Uterus (tissue), 3 donors: ENCODE measurements at regions not wholly inside any gene's neighbourhood (a gene's known extent, or its start where the extent isn't known, plus 50 kb on each side); places are given as distances from the start of the nearest gene placed in this dataset.

Experiments
- DNase-seq, 2 donors: peaks; one replicate each; pipeline ENCODE4 v3.0.0-alpha.2; 2019 to 2020
- H3K27ac ChIP-seq, 2 donors: fragments of 200-600 bp; sonication (generic); 1 replicate in 1 of 2; 2 replicates in 1 of 2; pipeline ENCODE4 v1.5.1; 2016 to 2018
- H3K27me3 ChIP-seq, 2 donors: fragments of 200-600 bp; sonication (generic); one replicate each; pipeline ENCODE4 v1.5.1; 2018 to 2019; ENCODE audit warnings: control low read depth in 1 of 2
- H3K36me3 ChIP-seq, 2 donors: fragments of 200-600 bp; sonication (generic); one replicate each; pipeline ENCODE4 v1.5.1; 2019; ENCODE audit warnings: control low read depth in 1 of 2
- H3K4me1 ChIP-seq, 2 donors: fragments of 200-600 bp; sonication (generic); one replicate each; pipeline ENCODE4 v1.5.1; 2018 to 2019; ENCODE audit warnings: control low read depth in 1 of 2
- H3K4me3 ChIP-seq, 2 donors: fragments of 200-600 bp; sonication (generic); 1 replicate in 1 of 2; 2 replicates in 1 of 2; pipeline ENCODE4 v1.5.1; 2018 to 2019; ENCODE audit warnings: mild to moderate bottlenecking in 1 of 2
- H3K9me3 ChIP-seq, 2 donors: fragments of 200-600 bp; sonication (generic); one replicate each; pipeline ENCODE4 v1.5.1; 2019; ENCODE audit warnings: control low read depth in 1 of 2
- POLR2A ChIP-seq, 2 donors: fragments of 450-650 bp; IDR thresholded peaks; one replicate each; pipeline ENCODE4 v1.6.1; 2016; ENCODE audit warnings: antibody characterized with exemption in 2 of 2, mild to moderate bottlenecking in 1 of 2, moderate library complexity in 1 of 2
- intact Hi-C: fragments of 100-400 bp; cut with DNase I; formaldehyde crosslinking; loops from one replicate; pipeline ENCODE4 v1.15.1; 2023; ENCODE audit warnings: low total_unique reads
- TF ChIP-seq, protein P1 (sequence below), 4 experiments: fragments of 200-600 bp in 2 of 4; fragments of 450-650 bp in 2 of 4; sonication (generic) in 2 of 4; IDR thresholded peaks; one replicate each; pipeline ENCODE4 v1.5.1; 2016 to 2019; ENCODE audit warnings: antibody characterized with exemption in 4 of 4, mild to moderate bottlenecking in 2 of 4, moderate library complexity in 1 of 4
- donor health status: DM: yes; HTN: yes; CAD: no.

GRCh38 chr3:153829606-153830170 lies 291.5 kb upstream of the ARHGEF26 start:
- intact Hi-C loops: no loop called here
- DNase-seq: no peak
- Histone ChIP-seq H3K4me1 (no peaks in the 10 kb centered on the region), H3K36me3 (no peaks in the 10 kb centered on the region), H3K9me3 (no peaks in the 10 kb centered on the region), H3K27me3 (no peaks in the 10 kb centered on the region), H3K4me3 (no peak overlapping the region), H3K27ac (no peak overlapping the region)
- TF ChIP-seq POLR2A (IDR thresholded peaks at IDR 0.05): no peak
- TF ChIP-seq, protein P1, sequence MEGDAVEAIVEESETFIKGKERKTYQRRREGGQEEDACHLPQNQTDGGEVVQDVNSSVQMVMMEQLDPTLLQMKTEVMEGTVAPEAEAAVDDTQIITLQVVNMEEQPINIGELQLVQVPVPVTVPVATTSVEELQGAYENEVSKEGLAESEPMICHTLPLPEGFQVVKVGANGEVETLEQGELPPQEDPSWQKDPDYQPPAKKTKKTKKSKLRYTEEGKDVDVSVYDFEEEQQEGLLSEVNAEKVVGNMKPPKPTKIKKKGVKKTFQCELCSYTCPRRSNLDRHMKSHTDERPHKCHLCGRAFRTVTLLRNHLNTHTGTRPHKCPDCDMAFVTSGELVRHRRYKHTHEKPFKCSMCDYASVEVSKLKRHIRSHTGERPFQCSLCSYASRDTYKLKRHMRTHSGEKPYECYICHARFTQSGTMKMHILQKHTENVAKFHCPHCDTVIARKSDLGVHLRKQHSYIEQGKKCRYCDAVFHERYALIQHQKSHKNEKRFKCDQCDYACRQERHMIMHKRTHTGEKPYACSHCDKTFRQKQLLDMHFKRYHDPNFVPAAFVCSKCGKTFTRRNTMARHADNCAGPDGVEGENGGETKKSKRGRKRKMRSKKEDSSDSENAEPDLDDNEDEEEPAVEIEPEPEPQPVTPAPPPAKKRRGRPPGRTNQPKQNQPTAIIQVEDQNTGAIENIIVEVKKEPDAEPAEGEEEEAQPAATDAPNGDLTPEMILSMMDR (IDR thresholded peaks at IDR 0.05): no peak

DNA sequence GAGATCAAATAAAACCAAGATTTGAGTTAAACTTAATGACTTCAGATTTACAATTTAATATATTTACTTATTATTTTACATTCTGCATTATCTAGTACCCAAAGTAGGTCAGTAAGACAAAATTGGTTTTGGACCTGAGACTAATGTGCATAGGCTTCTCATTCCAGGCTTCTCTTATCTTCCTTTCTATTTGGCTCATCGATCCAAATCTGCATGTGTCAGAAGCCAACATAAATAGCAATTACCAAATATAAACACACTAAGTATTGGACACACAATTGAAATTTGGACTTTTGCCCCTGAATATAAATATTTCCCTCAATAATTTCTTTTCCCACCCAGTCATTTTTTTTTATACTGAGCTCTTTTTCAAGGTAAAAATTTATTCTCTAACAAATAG lies 290.6 kb upstream of the ARHGEF26 start:
- no peak for TF ChIP-seq POLR2A (IDR thresholded peaks at IDR 0.05)
- TF ChIP-seq, protein P1 (IDR thresholded peaks at IDR 0.05): no peak
- Histone ChIP-seq H3K36me3 (no peaks in the 10 kb centered on the region), H3K4me3 (no peak overlapping the region), H3K4me1 (no peaks in the 10 kb centered on the region), H3K9me3 (no peaks in the 10 kb centered on the region), H3K27ac (no peak overlapping the region), H3K27me3 (no peaks in the 10 kb centered on the region)
- intact Hi-C loops: no loop called here
- no peak for DNase-seq

- H3K4me1 ChIP-seq: no peaks in the 10 kb centered on the region
- no peaks in the 10 kb centered on the region for H3K27me3 ChIP-seq
- H3K27ac ChIP-seq: no peak overlapping the region
- no peaks in the 10 kb centered on the region for H3K9me3 ChIP-seq
- H3K36me3 ChIP-seq: no peaks in the 10 kb centered on the region
- no peak for DNase-seq
- intact Hi-C loops: no loop called here
- H3K4me3 ChIP-seq: no peak overlapping the region
- no peak for TF ChIP-seq POLR2A (IDR thresholded peaks at IDR 0.05)
- TF ChIP-seq, protein P1 (IDR thresholded peaks at IDR 0.05): no peak
Observed at GRCh38 chr3:153835540-153835939, 285.6 kb upstream of the ARHGEF26 start.

- intact Hi-C loops: no loop called here
- H3K27ac ChIP-seq: no peak overlapping the region
- H3K4me3 ChIP-seq: no peak overlapping the region
- DNase-seq: no peak
- TF ChIP-seq, protein P1 (IDR thresholded peaks at IDR 0.05): no peak
- TF ChIP-seq POLR2A (IDR thresholded peaks at IDR 0.05): no peak
- no peaks in the 10 kb centered on the region for H3K27me3 ChIP-seq
- H3K4me1 ChIP-seq: no peaks in the 10 kb centered on the region
- H3K36me3 ChIP-seq: no peaks in the 10 kb centered on the region
- no peaks in the 10 kb centered on the region for H3K9me3 ChIP-seq
Observed at GRCh38 chr3:153840487-153840886, 280.7 kb upstream of the ARHGEF26 start.

- Histone ChIP-seq H3K36me3 (no peaks in the 10 kb centered on the region), H3K27ac (no peak overlapping the region), H3K4me3 (no peak overlapping the region), H3K4me1 (no peaks in the 10 kb centered on the region), H3K9me3 (no peaks in the 10 kb centered on the region), H3K27me3 (no peaks in the 10 kb centered on the region)
- intact Hi-C loops: no loop called here
- DNase-seq: no peak
- TF ChIP-seq, protein P1 (IDR thresholded peaks at IDR 0.05): no peak
- TF ChIP-seq POLR2A (IDR thresholded peaks at IDR 0.05): no peak
Observed at GRCh38 chr3:153843994-153844393, 277.2 kb upstream of the ARHGEF26 start.
